ENCODE measurements at regions not wholly inside any gene's neighbourhood (a gene's known extent, or its start where the extent isn't known, plus 50 kb on each side); places are given as distances from the start of the nearest gene placed in this dataset.

DNA sequence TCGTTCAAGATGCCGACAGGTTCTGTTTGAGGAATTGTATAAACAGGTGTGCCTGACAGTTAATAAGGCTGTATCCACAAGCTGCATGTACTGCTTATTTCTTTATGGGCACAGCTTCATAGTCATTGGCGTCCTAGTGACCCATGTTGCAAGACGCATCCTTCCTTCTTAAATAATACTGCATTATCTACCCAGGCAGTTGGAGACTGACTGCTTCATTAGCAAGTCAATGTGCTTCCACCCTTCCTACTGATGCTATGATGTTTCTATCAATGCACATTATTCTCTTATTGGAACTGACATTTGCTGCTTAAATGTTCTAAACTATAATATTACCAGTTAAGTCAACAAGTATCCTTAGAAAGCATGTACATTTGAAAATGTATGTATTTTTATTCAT is 950.0 kb upstream of the MIR17HG start:
- no peak for DNase-seq (ENCODE audit: extremely low read depth in 1 of 2, low read depth in 1 of 2)

DNA sequence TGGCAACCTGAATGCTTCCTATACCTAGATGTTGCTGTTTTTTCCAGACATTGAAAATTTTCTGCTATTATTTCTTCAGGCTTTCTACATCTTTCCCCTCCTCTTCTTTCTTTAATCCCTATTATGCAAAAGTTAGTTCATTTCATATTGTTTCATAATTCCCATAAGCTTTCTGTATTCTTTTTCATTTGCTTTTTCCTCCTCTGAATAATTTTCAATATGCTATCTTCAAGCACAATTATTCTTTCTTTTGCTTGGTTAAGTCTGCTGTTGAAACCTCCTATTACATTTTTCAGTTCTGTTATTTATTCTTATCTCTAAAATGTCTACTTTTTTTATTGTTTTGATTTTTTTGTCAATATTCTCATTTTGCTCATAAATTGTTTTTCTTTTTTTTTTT is 947.1 kb upstream of the MIR17HG start:
- no peak for DNase-seq (ENCODE audit: extremely low read depth in 1 of 2, low read depth in 1 of 2)

DNA sequence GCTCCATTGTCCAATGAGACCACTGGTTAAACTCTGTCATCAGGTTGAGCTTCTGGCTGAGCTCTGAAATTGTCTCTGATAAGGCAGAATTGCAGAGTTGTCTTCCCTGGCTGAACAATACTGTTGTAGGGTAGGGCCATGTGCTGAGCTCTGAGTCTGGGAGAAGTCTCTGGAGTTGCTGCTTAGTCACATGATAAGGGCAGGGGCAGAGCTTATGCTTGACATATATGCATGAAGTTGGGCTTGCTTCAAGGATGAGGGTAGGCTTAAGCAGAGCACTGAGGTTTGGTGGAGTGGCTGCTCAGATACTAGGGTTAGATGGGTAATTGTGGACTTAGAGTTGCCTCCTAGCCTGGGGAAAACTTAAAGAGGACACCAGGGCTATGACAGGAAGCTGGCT is 946.3 kb upstream of the MIR17HG start:
- DNase-seq (ENCODE audit: extremely low read depth in 1 of 2, low read depth in 1 of 2), result no peak

DNA sequence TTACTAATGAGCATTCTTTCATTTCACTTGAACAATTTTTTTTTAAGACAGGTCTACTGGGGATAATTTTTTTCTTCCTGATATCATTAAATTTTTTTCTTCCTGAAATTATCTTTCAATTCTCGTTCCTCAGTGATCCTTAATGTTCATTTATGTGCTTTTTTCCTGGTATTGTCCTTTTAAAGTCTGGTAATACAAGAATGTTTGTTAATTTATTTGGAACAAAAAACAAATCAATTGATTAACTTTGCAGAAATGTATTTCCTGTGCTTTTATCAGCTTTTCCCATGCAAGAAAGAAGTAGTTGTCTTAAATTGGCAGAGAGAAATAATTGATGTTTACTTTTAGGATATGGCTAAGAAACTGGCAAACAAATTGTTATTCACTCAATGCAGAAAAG is 945.4 kb upstream of the MIR17HG start:
- DNase-seq (ENCODE audit: extremely low read depth in 1 of 2, low read depth in 1 of 2), result no peak

DNA sequence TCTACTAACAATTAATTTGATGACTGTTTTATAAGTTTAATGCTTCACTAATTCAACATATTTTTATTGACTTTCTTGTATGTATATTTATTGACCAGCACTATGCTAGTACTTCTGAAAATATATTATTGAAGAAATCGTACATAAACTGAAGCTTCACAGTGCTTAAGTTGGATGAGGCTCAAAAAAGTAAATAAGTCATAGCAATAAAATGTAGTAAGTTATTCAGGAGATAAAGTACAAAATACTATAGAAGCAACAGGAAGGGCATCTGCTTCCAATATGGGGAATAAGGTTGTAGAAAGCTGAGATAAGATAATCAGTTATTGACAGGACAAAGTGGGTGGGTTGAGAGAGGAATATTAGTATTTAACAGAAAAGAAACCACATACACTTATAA is 944.9 kb upstream of the MIR17HG start:
- no peak for DNase-seq (ENCODE audit: extremely low read depth in 1 of 2, low read depth in 1 of 2)

DNA sequence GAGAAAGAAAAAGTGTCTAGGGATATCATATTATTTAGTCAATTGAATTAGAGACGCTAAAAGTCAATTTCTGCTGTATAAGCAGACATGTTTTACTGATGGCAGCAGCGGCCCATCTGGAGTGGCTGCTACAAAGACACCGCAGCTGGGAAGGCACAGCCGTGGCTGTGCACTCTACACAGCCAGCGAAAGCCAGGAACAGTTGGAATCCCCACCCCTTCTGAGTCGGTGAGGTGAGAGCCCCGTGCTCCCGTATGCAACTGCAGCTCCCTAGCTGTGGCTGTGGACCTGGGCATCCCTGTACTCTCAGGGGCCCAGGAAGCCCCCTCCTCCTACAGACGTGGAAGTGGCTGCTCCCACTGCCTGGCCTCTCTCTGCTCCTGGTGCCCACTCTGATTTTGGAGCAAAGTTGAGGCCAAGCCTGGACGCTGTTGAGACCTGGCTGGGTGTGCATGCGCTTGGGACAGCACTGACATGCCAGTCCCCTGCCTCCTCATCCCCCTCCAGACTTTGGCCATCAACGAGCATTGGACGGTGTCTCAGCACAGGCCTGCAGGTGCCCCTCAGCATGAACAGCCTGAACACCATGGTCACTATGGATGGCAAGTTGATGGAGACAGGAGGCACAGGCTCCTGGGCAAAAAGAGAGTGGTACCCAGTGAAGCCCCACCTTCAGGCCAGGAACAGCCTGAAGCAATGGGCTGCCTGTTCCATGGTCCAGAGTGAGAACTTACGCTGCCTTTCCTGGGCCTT is 944.0 kb upstream of the MIR17HG start:
- no peak for DNase-seq (ENCODE audit: extremely low read depth in 1 of 2, low read depth in 1 of 2)

DNA sequence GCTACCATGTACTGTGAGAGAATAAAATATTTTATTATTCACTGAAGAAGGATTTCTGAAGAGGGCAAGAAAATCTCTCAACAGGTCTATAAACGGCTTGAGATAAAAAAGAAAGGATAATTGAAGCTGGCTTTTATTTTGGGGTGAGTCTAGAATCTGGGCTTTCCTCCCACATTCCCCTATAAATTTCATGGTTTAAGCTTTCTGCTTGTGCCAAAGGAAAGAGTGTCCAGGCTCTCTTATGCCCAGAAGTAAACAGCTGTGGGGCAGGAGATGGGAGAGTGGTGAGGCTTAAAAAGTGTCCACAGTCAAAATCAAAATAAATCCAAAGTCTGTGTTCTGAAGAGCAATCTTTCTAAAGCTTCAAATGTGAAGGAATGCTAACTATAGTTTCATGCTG is 942.2 kb upstream of the MIR17HG start:
- DNase-seq (ENCODE audit: extremely low read depth in 1 of 2, low read depth in 1 of 2), result no peak

DNA sequence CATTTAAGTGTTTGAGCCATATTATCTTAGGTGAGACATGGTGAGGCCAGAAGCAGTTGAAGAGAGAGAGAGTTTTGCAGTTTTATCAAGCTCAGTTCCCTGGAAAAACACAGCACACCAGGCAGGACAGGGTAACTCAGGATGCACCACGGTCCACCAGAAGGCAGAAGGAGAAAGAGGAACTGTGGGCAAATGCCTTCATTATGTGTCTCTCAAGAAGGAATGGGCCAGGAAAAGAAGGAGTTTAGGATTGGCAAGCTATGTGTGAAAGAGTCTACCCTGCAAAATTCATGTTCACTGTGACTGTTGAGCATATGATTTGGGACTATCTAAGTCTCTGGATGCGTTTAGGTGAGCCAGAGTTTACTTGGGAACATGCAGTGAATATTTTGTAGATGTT is 934.5 kb upstream of the MIR17HG start:
- no peak for DNase-seq (ENCODE audit: extremely low read depth in 1 of 2, low read depth in 1 of 2)

DNA sequence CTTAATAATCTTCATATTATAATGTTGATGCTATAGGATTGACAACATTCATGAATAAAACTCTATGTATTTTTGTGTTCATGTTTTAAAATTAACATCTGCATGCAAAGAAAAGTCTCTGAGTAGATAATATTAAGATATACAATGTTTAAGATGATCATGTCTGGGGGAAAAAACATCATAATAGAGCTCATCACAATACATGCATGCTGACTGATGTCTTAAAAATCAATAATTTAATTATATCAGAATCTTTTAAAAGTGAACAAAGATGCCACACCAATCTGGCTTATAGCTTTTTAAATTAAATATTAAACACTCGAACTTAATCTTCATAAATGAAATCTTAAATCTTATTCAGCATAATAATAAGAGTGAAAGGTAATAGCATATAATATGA is 933.9 kb upstream of the MIR17HG start:
- no peak for DNase-seq (ENCODE audit: extremely low read depth in 1 of 2, low read depth in 1 of 2)

DNA sequence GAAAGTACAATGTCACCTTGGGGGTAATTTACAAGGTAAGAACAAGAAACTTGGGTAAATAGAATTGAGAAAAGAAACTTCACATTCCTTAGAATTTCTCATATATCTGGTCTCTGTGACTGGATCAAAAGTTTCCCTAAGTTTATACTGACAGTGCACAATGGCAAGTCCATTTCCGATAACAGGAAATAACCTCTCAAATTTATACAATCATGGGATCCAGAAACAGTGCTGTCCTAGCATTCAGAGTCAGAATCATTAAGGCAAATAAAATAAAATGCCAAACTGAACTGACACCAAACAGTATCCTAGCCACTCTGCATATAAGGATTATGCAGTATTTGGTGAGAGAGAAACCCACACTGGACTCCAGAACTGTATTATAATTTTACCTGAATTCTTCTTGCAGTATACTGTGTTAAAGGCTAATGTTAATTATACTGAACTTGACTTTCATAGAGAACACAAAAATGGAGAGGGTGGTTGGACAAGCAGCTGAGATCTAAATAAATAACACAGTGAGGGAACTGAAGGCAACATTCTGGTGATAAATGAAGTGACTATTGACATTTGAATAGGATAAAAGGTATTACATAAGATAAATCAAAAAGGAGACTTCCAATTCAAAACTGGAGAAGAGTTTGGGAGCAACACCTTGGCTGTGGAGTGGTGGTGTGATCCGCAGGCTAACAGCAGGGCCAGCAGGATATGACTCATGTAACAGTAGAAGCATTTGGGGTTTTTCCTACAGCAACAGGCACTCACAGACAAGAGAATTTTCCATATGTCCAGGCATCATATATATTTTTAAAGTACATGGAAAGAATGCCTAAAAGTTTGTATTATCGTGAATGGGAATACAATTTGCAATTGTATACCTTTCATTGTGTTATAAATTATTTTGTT is 932.5 kb upstream of the MIR17HG start:
- DNase-seq (ENCODE audit: extremely low read depth in 1 of 2, low read depth in 1 of 2), result no peak

DNA sequence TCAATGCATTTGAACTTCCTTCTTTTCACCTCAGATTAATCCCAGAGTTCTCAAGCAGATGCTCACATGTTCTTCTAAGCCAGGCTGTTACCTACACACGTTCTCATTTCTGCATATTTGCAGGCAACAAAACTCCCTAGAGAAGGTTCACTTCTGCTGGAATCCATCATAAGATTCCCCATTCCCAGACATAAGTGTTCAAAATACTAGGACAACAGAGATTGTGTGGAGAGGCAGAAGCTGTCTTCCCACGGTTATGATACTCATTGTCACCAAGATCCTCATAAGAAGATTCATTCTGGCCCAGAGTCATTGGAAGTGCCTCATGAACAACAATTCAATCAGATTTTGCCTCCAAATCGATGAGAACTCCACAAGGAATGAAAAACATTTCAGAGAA is 931.6 kb upstream of the MIR17HG start:
- DNase-seq (ENCODE audit: extremely low read depth in 1 of 2, low read depth in 1 of 2), result no peak

DNA sequence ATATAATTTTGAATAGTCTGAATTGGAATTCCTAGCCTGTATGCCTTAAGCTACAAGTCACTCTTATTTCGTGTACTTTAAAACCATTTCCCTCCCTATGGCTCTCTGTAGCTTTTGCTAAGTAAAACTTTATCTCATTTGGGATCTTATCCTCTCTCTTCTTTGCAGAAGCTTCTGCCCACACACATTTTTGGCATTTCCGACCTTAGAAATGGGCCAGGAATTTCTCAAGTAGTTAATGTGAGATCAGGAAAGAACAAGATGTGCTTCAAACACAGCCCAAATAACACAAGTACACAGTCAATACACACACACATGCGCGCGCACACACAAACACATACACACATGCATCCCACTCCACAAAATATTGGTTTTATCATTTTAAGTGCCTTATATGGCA is 931.0 kb upstream of the MIR17HG start:
- no peak for DNase-seq (ENCODE audit: extremely low read depth in 1 of 2, low read depth in 1 of 2)

DNA sequence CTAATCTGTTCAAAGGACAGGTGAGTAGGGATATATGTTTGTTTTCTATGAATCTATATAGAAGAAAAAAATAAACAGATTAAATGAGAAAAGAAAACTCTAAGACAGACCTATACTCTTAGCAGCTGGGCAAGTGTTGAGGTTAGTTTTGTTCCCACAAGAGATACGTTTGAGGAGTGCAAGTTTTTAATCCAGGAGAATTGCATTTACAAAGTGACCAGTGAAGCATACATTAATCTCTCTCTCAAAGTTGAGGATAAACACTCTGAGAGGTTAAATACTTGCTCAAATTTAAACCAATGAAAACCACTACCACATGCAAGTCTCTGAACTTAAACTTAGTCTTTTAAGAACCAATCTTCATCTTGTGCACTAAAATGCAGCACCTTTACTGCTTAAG is 930.5 kb upstream of the MIR17HG start:
- no peak for DNase-seq (ENCODE audit: extremely low read depth in 1 of 2, low read depth in 1 of 2)

DNA sequence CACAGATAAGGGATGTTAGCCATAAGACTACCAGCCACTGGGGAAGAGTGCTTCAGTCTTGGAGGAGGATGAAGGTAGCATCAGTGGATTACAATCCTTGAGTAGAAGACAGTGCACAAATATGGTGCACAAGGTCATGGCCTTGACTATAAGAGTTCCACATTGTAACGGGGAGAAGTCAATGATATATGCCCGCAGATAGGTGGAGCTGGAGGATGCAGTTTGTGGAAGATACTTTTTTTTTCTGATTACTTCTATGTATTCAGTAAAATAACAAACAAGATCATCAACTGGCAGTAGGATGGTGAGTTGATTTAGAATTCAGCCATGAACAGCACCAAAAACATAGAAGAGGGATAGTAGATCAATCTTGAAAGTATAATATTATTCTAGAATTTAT is 926.8 kb upstream of the MIR17HG start:
- no peak for DNase-seq (ENCODE audit: extremely low read depth in 1 of 2, low read depth in 1 of 2)

DNA sequence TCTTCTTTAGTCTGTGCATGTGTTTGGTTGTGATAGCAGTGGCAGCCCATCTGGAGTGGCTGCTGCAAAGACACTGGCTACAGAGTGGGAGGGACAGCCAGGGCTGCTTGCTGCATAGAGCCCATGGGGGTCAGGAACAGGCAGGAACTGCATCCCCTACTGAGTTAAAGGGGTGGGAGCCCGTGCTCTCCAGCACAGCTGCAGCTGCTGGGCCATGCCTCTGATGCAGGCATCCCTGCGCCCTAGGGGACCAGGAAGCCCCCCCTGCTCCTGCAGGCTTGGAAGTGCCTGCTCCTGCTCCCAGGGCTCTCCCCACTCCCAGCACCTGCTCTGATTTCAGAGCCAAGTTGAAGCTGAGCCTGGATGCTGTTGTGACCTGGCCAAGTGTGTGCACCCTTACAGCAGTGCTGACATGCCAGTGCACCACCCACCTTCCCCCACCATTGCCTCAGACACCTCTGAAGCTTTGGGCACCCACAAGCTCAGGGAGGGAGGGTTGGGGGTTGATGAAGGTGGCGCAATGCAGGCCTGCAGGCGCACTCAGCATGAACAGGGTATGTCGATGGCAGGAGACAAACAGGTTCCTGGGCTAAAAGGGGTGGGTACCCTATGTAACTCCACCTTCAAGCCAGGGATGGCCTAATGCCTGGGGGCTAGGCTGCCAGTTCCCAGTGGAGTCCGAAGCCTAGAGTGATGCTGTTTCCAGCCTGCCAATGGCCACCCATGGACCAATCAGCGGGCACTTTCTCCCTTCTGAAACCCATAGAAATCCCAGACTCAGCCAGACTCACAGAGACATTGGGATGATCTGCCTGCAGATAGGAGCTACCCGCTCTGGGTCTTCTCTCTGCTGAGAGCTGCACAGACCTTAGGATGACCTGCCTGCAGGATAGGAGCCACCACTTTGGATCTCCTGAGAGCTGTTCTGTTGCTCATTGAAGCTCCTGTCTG is 919.9 kb upstream of the MIR17HG start:
- DNase-seq (ENCODE audit: extremely low read depth in 1 of 2, low read depth in 1 of 2), result no peak

DNA sequence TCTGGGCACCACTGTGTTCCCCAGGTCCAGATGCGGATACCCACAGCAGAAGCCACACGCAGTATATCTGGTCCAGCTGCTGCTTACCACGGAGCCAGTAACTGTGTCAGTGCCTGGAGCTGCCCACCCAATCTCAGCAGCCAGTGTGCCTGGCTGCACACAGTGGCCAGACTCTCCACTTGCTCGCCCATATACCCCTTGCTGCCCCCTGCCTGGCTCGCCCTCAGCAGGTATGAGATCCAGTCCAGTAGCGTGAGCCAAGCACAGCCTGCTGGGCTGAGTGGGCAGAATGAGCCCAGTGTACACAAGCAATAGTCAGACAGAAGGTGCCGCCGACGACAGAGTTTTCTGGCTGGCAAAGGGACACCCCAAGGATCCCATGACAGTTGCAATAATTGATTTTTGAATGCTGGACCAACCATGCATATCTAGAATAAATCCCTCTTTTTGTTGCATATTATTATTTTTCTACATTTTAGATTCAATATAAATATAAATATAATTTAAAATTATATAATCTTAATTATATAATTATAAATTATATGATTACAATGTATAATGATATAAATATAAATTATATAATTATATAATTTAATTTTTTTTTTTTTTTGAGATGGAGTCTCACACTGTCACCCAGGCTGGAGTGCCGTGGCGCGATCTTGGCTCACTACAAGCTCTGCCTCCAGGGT is 918.8 kb upstream of the MIR17HG start:
- DNase-seq (ENCODE audit: extremely low read depth in 1 of 2, low read depth in 1 of 2), result no peak

DNA sequence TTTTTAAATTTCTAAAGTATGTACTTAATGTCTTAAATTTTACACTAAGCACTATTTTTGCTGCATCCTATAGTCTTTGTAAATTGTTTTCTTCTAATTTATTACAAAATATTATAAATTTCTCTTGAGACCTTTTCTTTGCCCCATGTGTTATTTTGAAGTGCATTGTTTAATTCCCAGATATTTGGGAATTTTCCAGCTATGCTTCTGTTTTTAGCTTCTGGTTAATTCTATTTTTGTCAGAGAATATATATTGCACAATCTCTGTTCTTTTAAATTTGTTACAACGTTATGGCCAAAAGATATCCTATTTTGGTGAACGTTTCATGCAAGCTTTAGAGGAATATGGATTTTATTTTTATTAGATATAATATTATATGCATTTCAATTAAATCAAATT is 917.4 kb upstream of the MIR17HG start:
- DNase-seq (ENCODE audit: extremely low read depth in 1 of 2, low read depth in 1 of 2), result no peak

DNA sequence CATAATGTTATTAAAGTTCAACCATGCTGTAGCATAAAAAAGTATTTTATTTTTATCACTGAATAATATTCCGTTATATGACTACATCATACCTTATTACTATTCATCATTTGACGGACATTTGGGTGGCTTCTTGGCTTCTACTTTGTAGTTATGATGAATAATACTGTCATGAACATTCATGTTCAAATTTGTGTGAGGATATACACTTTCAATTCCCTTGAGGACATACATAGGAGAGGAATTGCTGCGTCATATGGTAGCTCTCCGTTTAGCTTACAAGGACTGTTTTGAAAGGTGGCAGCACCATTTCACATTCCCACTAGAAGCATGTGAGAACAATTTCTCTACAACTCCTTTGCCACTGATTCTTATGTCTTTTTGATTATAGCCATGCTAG is 910.8 kb upstream of the MIR17HG start:
- DNase-seq (ENCODE audit: extremely low read depth in 1 of 2, low read depth in 1 of 2), result no peak

DNA sequence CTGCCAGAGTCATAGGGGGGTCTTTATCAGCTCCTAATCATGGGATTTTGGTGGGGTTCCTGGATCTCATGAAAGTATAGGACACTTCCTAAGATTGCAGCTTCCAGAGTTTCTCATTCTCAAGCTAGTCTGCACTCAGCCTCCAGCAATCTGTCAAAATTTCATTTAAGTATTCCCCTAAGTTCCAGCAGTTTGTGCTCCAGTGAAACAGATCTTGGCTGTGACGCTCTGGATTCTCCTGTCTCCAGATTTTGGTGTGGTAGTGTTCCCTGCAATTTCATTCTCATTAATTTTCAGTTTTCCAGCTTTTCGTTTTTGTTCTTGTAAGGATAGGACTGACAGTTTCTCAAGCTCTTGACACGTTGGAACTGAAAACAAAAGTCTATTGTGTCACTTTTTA is 908.9 kb upstream of the MIR17HG start:
- DNase-seq (ENCODE audit: extremely low read depth in 1 of 2, low read depth in 1 of 2), result no peak

DNA sequence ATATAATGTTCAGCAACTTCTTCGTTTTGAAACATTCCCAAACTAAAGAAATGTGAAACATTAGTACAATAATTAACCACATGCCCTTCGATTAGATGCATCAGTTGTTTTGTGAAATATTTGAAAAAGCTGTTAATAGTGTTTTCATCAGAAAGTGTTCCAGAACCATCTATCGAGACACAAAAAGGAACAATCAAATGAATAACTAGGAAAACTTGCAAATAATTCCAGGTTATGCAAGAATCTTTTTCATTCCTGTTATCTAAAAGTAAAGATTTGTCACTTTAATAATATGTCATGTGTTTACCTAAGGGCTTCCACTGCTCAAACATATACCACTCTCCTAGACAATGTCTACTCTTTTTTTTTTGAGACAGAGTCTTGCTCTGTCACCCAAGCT is 904.2 kb upstream of the MIR17HG start:
- DNase-seq (ENCODE audit: extremely low read depth in 1 of 2, low read depth in 1 of 2), result no peak

DNA sequence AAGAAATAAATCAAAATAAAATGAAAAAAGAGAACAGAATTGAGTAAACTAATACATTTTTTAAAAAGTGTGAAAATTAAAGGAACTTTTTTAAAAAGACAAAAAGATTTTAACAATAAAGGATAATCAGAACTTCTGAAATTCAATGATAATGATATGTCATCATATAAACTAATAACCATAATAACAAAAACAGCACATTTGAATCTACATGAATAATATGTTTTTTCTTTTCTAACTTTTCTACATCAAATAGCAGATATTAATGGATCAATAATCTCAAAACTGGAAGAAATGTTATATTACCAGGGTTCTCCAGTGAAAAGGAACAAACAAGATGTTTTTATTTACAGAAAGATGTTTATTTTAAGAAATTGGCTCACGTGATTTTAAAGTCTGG is 903.3 kb upstream of the MIR17HG start:
- DNase-seq (ENCODE audit: extremely low read depth in 1 of 2, low read depth in 1 of 2), result no peak
